Occipital lobe (tissue), 1 donor: ENCODE measurements at regions not wholly inside any gene's neighbourhood (a gene's known extent, or its start where the extent isn't known, plus 50 kb on each side); places are given as distances from the start of the nearest gene placed in this dataset.

Source experiments
- DNase-seq: peaks from one replicate; lab custom pipeline; 2025; lab: John Stamatoyannopoulos, UW

- no peak for DNase-seq
Measured at GRCh38 chrX:30951003-30951402, 61.9 kb upstream of the TAB3 start.

- DNase-seq: no peak
Measured at GRCh38 chrX:30950391-30950790, 61.3 kb upstream of the TAB3 start.

GRCh38 chrX:30949554-30949953 is 60.5 kb upstream of the TAB3 start:
- no peak for DNase-seq

GRCh38 chrX:30948626-30949025 is 59.6 kb upstream of the TAB3 start:
- DNase-seq: no peak

- no peak for DNase-seq
Measured at GRCh38 chrX:30948051-30948450, 59.0 kb upstream of the TAB3 start.

GRCh38 chrX:30943984-30944383 is 54.9 kb upstream of the TAB3 start:
- no peak for DNase-seq

GRCh38 chrX:30941898-30942297 is 52.8 kb upstream of the TAB3 start:
- DNase-seq: no peak

- no peak for DNase-seq
Measured at GRCh38 chrX:30939928-30940327, 50.9 kb upstream of the TAB3 start.
